ENCODE measurements at regions not wholly inside any gene's neighbourhood (a gene's known extent, or its start where the extent isn't known, plus 50 kb on each side); places are given as distances from the start of the nearest gene placed in this dataset.

GRCh38 chr3:178443634-178444033 is 92.6 kb upstream of the KCNMB2 start:
- Mint-ChIP-seq H3K9me3 (no peaks in the 10 kb centered on the region), H3K4me1 (no peaks in the 10 kb centered on the region), H3K36me3 (ENCODE audit: low read depth) (no peaks in the 10 kb centered on the region), H3K27me3 (peaks cover 3% of the 10 kb centered on the region), H3K4me3 (no peak overlapping the region), H3K27ac (no peak overlapping the region)
- ATAC-seq (no peak), DNase-seq (no peak)

DNA sequence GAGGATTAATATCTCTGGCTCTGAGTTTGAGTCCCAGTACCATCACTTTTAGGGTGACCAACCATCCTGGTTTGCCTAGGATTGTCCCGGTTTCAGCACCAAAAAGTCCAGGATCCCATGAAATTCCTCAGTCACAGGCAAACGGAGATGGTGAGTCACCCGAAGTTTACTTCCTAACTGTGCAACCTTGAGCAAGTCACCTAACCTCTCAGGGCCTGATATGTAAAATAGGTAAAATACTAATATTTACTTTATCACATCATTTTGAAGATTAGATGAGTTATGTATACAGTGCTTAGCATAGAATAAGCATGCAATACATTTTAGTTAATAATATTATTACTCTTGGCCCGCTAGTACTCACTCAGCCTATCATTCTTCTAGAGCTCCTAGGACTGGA is 91.1 kb upstream of the KCNMB2 start:
- Mint-ChIP-seq H3K27ac (no peak overlapping the region), H3K4me1 (no peaks in the 10 kb centered on the region), H3K9me3 (no peaks in the 10 kb centered on the region), H3K36me3 (ENCODE audit: low read depth) (no peaks in the 10 kb centered on the region), H3K27me3 (peaks cover 3% of the 10 kb centered on the region), H3K4me3 (no peak overlapping the region)
- DNase-seq (no peak), ATAC-seq (no peak)

DNA sequence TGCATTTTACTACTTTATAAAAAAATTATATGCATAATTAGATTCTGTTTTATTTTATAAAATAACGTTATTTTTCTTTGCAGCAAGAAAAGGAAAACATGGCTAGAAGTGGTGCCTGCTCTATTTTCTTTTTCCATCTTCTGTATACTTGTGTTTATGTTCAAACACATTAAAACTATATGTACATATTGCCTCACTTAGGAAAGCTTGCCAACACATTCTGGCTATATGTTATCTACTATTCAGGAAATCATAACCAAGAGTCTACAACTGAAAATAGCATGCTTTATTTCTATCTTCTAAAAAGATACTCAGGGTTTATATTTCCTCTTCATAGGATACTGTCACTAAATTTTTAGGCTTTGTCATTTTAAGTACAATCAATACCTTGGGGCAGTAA is 90.2 kb upstream of the KCNMB2 start:
- ATAC-seq, result no peak
- Mint-ChIP-seq H3K4me1 (no peaks in the 10 kb centered on the region), H3K27ac (no peak overlapping the region), H3K36me3 (ENCODE audit: low read depth) (no peaks in the 10 kb centered on the region), H3K4me3 (no peak overlapping the region), H3K9me3 (no peaks in the 10 kb centered on the region), H3K27me3 (peaks cover 3% of the 10 kb centered on the region)
- no peak for DNase-seq

DNA sequence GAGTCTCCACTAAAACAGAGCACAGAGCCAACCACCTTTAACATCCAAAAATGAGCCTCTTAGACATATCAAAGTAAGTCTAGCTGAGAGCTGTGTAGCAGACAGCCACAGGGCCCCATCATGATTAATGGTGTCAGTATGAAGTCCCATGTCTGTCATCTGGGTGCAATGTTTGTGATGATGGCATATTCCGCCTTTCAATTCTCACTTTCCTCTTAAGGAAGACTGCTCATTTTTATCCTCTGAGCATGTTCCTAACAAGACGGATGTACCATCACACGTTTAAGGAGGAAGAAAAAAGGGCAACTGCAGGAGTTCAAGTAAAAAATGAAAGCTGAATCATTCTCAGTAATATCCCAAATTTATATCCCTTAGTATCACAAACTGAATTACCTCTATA is 85.8 kb upstream of the KCNMB2 start:
- no peak overlapping the region for H3K4me3 Mint-ChIP-seq
- DNase-seq (no peak), ATAC-seq (no peak)
- H3K27ac Mint-ChIP-seq, result no peak overlapping the region
- H3K36me3 Mint-ChIP-seq (ENCODE audit: low read depth), result no peaks in the 10 kb centered on the region
- peaks cover 6% of the 10 kb centered on the region for H3K27me3 Mint-ChIP-seq
- no peaks in the 10 kb centered on the region for H3K9me3 Mint-ChIP-seq
- no peaks in the 10 kb centered on the region for H3K4me1 Mint-ChIP-seq

GRCh38 chr3:178451799-178452198 is 84.4 kb upstream of the KCNMB2 start:
- no peak overlapping the region for H3K4me3 Mint-ChIP-seq
- H3K27me3 Mint-ChIP-seq, result peaks cover 8% of the 10 kb centered on the region
- no peak overlapping the region for H3K27ac Mint-ChIP-seq
- H3K36me3 Mint-ChIP-seq (ENCODE audit: low read depth), result no peaks in the 10 kb centered on the region
- no peaks in the 10 kb centered on the region for H3K4me1 Mint-ChIP-seq
- H3K9me3 Mint-ChIP-seq, result no peaks in the 10 kb centered on the region
- no peak for DNase-seq
- no peak for ATAC-seq

- Mint-ChIP-seq H3K4me3 (no peak overlapping the region), H3K4me1 (no peaks in the 10 kb centered on the region), H3K9me3 (no peaks in the 10 kb centered on the region), H3K27ac (no peak overlapping the region), H3K27me3 (peaks cover 14% of the 10 kb centered on the region), H3K36me3 (ENCODE audit: low read depth) (no peaks in the 10 kb centered on the region)
- ATAC-seq, result no peak
- DNase-seq, result no peak
These were observed 81.5 kb upstream of the KCNMB2 start for GRCh38 chr3:178454726-178455125.

DNA sequence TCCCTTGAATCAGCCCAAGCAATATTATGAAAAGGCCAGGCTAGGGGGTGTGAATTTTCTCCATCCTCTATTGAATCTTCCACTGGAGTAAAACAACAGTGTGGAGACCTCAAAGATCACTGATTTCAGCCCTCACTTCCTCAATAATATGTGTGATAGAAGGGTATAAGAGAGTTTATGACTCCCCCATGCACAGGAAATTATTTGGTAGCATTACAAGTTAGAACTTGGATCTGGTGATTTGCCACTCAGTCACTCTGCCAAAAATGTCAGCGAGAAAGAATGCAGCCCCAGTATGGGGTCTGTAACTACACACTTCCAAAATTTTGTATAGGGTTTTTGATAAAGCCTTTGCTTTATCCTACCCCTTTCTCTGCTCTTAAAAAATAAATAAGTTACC is 81.0 kb upstream of the KCNMB2 start:
- no peaks in the 10 kb centered on the region for H3K4me1 Mint-ChIP-seq
- H3K4me3 Mint-ChIP-seq, result no peak overlapping the region
- ATAC-seq (no peak), DNase-seq (no peak)
- peaks cover 14% of the 10 kb centered on the region for H3K27me3 Mint-ChIP-seq
- H3K9me3 Mint-ChIP-seq, result no peaks in the 10 kb centered on the region
- no peaks in the 10 kb centered on the region for H3K36me3 Mint-ChIP-seq (ENCODE audit: low read depth)
- H3K27ac Mint-ChIP-seq, result no peak overlapping the region

DNA sequence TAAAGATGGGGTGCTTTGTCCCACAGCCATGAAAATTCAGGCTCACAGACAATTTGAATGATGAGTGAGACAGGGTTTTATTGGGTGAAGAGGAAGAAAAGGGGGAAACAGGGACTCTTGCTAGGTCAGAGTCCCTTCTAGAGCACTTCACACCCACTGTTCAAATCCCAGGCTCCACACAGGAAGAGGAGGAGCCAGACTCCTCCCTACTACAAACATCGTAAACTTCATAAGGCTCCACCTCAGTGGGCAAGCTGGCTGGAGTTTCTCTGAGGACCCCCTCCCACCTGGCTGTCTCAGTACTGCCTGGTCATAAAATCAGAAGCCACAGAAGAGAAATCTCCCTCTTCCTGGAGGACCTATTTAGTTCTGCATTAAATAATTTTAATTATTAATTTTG is 80.3 kb upstream of the KCNMB2 start:
- Mint-ChIP-seq H3K27ac (no peak overlapping the region), H3K9me3 (no peaks in the 10 kb centered on the region), H3K36me3 (ENCODE audit: low read depth) (no peaks in the 10 kb centered on the region), H3K4me3 (no peak overlapping the region), H3K4me1 (no peaks in the 10 kb centered on the region), H3K27me3 (peaks cover 14% of the 10 kb centered on the region)
- DNase-seq, result no peak
- no peak for ATAC-seq

- no peak for ATAC-seq
- H3K4me1 Mint-ChIP-seq, result no peaks in the 10 kb centered on the region
- peaks cover 19% of the 10 kb centered on the region for H3K27me3 Mint-ChIP-seq
- H3K9me3 Mint-ChIP-seq, result no peaks in the 10 kb centered on the region
- no peak overlapping the region for H3K4me3 Mint-ChIP-seq
- no peaks in the 10 kb centered on the region for H3K36me3 Mint-ChIP-seq (ENCODE audit: low read depth)
- no peak overlapping the region for H3K27ac Mint-ChIP-seq
- DNase-seq, result no peak
These were observed 79.5 kb upstream of the KCNMB2 start for GRCh38 chr3:178456621-178457285.

DNA sequence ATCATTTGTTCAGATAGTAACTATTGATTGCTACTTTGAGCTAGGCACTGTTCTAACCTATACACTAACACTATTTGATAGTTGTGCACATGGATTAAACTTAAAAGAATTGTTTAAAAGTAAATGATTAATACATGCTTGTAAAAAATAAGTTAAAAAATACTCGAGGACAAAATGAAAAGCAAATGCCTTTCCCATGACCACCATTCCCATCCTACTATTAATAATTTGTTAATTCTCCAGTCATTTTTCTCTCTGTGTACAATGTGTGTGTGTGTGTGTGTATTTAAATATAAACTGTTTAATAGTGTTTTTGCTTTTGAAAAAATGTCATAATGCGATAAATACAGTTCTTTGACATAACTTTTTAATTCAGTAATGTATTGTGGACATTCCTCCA is 78.7 kb upstream of the KCNMB2 start:
- Mint-ChIP-seq H3K36me3 (ENCODE audit: low read depth) (no peaks in the 10 kb centered on the region), H3K27me3 (peaks cover 16% of the 10 kb centered on the region), H3K4me1 (no peaks in the 10 kb centered on the region), H3K9me3 (no peaks in the 10 kb centered on the region), H3K4me3 (no peak overlapping the region), H3K27ac (no peak overlapping the region)
- DNase-seq (no peak), ATAC-seq (no peak)

DNA sequence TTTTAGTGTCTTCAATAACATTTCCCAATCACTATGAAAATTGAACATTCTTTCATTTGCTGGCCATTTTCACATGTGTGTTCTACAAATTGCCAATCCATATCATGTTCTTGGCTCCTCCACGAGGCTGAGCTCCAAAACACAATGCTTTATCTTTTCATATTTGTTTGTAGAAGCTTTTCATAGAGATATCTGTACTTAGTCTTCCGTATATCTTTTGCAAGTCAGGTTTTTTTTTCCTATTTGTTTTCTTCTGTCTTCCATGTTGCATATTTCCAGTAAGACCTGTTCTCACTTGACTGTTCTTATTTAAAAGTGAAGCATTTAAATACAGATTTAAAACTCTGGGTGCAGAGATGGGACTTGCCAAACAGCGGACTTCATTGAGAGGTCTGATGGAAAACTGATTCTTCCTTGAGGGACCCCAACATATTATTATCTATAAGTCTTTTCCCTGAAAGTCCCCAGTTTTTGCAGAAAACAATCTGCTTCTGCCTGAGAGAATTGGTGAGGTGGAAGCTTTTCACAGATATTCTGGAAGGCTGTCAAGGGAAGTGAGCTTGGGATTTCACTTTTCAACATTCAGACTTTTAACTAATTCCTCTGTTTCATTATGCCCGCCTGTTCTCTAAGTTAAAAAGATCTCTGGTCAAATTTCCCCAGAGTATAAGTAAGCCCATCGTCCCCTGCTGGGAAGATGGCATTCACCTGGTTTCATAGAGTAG is 77.8 kb upstream of the KCNMB2 start:
- Mint-ChIP-seq H3K9me3 (no peaks in the 10 kb centered on the region), H3K4me3 (no peak overlapping the region), H3K4me1 (no peaks in the 10 kb centered on the region), H3K27me3 (peaks cover 16% of the 10 kb centered on the region), H3K27ac (no peak overlapping the region), H3K36me3 (ENCODE audit: low read depth) (no peaks in the 10 kb centered on the region)
- no peak for ATAC-seq
- no peak for DNase-seq

GRCh38 chr3:178459038-178459410 is 77.2 kb upstream of the KCNMB2 start:
- H3K9me3 Mint-ChIP-seq, result no peaks in the 10 kb centered on the region
- ATAC-seq (no peak), DNase-seq (no peak)
- no peaks in the 10 kb centered on the region for H3K4me1 Mint-ChIP-seq
- H3K4me3 Mint-ChIP-seq, result no peak overlapping the region
- H3K36me3 Mint-ChIP-seq (ENCODE audit: low read depth), result no peaks in the 10 kb centered on the region
- H3K27me3 Mint-ChIP-seq, result peaks cover 16% of the 10 kb centered on the region
- H3K27ac Mint-ChIP-seq, result no peak overlapping the region

- no peak overlapping the region for H3K4me3 Mint-ChIP-seq
- ATAC-seq, result no peak
- H3K27ac Mint-ChIP-seq, result no peak overlapping the region
- no peaks in the 10 kb centered on the region for H3K9me3 Mint-ChIP-seq
- no peaks in the 10 kb centered on the region for H3K36me3 Mint-ChIP-seq (ENCODE audit: low read depth)
- no peaks in the 10 kb centered on the region for H3K4me1 Mint-ChIP-seq
- DNase-seq, result no peak
- H3K27me3 Mint-ChIP-seq, result peaks cover 5% of the 10 kb centered on the region
These were observed 70.7 kb upstream of the KCNMB2 start for GRCh38 chr3:178465260-178466180.

DNA sequence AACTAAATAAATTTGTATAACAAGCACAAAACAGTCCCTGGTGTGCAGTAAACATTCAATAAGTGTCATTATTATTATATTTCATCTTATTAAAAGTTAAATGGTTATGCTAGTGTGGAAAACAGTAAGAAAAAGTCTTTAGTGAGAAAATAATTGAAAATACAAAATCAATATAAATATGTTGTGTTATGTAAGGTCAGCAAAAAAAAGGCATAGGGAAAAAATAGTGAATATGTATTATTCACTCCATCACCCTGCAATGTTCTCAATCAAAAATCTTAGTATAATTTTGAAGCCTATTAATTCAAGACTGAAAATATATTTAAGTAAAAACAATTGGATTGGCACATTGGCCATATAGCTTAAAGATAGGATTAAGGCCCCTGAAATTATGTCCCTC is 63.3 kb upstream of the KCNMB2 start:
- H3K4me1 Mint-ChIP-seq, result no peaks in the 10 kb centered on the region
- DNase-seq, result no peak
- no peaks in the 10 kb centered on the region for H3K36me3 Mint-ChIP-seq (ENCODE audit: low read depth)
- no peaks in the 10 kb centered on the region for H3K9me3 Mint-ChIP-seq
- H3K27me3 Mint-ChIP-seq, result peaks cover 8% of the 10 kb centered on the region
- no peak for ATAC-seq
- H3K27ac Mint-ChIP-seq, result no peak overlapping the region
- no peak overlapping the region for H3K4me3 Mint-ChIP-seq

GRCh38 chr3:178474526-178474925 is 61.7 kb upstream of the KCNMB2 start:
- DNase-seq (no peak), ATAC-seq (no peak)
- Mint-ChIP-seq H3K27me3 (peaks cover 8% of the 10 kb centered on the region), H3K36me3 (ENCODE audit: low read depth) (no peaks in the 10 kb centered on the region), H3K4me3 (no peak overlapping the region), H3K9me3 (no peaks in the 10 kb centered on the region), H3K4me1 (no peaks in the 10 kb centered on the region), H3K27ac (no peak overlapping the region)

Measured in activated naive CD8-positive, alpha-beta T cell treated with anti-CD3 and anti-CD28 coated beads, Interleukin-2, amount 50 U/mL, for 24 hours (primary cell).